RKO (cell line): ENCODE measurements at regions not wholly inside any gene's neighbourhood (a gene's known extent, or its start where the extent isn't known, plus 50 kb on each side); places are given as distances from the start of the nearest gene placed in this dataset.
"Not testable (repeated sequence)": the region's sequence is repeated elsewhere in the genome, so short reads cannot be mapped to it uniquely, and the experiment has no call there.

ENCODE experiments used
- DNase-seq: peaks from one replicate; pipeline ENCODE4 v3.0.0-alpha.2; 2016; ENCODE audit warnings: low spot score

- no peak for DNase-seq
These were observed 52.0 kb upstream of the LRIG1 start for GRCh38 chr3:66552846-66553245.

GRCh38 chr3:66553441-66554113, 52.8 kb upstream of the LRIG1 start:
- no peak for DNase-seq

- no peak for DNase-seq
These were observed 53.4 kb upstream of the LRIG1 start for GRCh38 chr3:66554178-66554577.

GRCh38 chr3:66555214-66555844, 54.5 kb upstream of the LRIG1 start:
- no peak for DNase-seq

GRCh38 chr3:66557170-66557569, 56.3 kb upstream of the LRIG1 start:
- DNase-seq, result no peak

GRCh38 chr3:66559924-66560323, 59.1 kb upstream of the LRIG1 start:
- not testable (repeated sequence) for DNase-seq

GRCh38 chr3:66561367-66561766, 60.5 kb upstream of the LRIG1 start:
- no peak for DNase-seq

- DNase-seq, result no peak
These were observed 64.5 kb upstream of the LRIG1 start for GRCh38 chr3:66565301-66565700.

- no peak for DNase-seq
These were observed 66.3 kb upstream of the LRIG1 start for GRCh38 chr3:66567077-66567476.

- no peak for DNase-seq
These were observed 71.4 kb upstream of the LRIG1 start for GRCh38 chr3:66572090-66572675.

GRCh38 chr3:66572938-66573710, 72.3 kb upstream of the LRIG1 start:
- DNase-seq, result peak; percentile 16

GRCh38 chr3:66574091-66574490, 73.3 kb upstream of the LRIG1 start:
- no peak for DNase-seq

GRCh38 chr3:66577426-66578203, 76.8 kb upstream of the LRIG1 start:
- no peak for DNase-seq

GRCh38 chr3:66581256-66581655, 80.4 kb upstream of the LRIG1 start:
- no peak for DNase-seq

- no peak for DNase-seq
These were observed 82.0 kb upstream of the LRIG1 start for GRCh38 chr3:66582721-66583423.

- DNase-seq, result no peak
These were observed 82.7 kb upstream of the LRIG1 start for GRCh38 chr3:66583424-66584040.

- no peak for DNase-seq
These were observed 84.8 kb upstream of the LRIG1 start for GRCh38 chr3:66585520-66586095.

- DNase-seq, result no peak
These were observed 86.0 kb upstream of the LRIG1 start for GRCh38 chr3:66586853-66587252.

- DNase-seq, result no peak
These were observed 87.6 kb upstream of the LRIG1 start for GRCh38 chr3:66588340-66588847.

- no peak for DNase-seq
These were observed 91.4 kb upstream of the LRIG1 start for GRCh38 chr3:66592016-66592761.
